Hindlimb muscle (tissue), 1 donor: ENCODE measurements at regions not wholly inside any gene's neighbourhood (a gene's known extent, or its start where the extent isn't known, plus 50 kb on each side); places are given as distances from the start of the nearest gene placed in this dataset.

ENCODE experiments used
- DNase-seq: peaks from one replicate; pipeline ENCODE4 v3.0.0-alpha.2; 2013

- no peak for DNase-seq
These were observed 178.7 kb downstream of the SPRY1 start for GRCh38 chr4:123575291-123575690.

- DNase-seq, result no peak
These were observed 180.8 kb downstream of the SPRY1 start for GRCh38 chr4:123577225-123577906.

GRCh38 chr4:123578276-123579029 is 181.9 kb downstream of the SPRY1 start:
- DNase-seq, result no peak

GRCh38 chr4:123579961-123580360 is 183.4 kb downstream of the SPRY1 start:
- no peak for DNase-seq

GRCh38 chr4:123580981-123581664 is 184.5 kb downstream of the SPRY1 start:
- no peak for DNase-seq

GRCh38 chr4:123581802-123582201 is 185.2 kb downstream of the SPRY1 start:
- no peak for DNase-seq

GRCh38 chr4:123583043-123583442 is 186.4 kb downstream of the SPRY1 start:
- no peak for DNase-seq

GRCh38 chr4:123585111-123585510 is 188.5 kb downstream of the SPRY1 start:
- DNase-seq, result no peak

GRCh38 chr4:123587983-123588494 is 191.4 kb downstream of the SPRY1 start:
- DNase-seq, result no peak

- DNase-seq, result no peak
These were observed 192.1 kb downstream of the SPRY1 start for GRCh38 chr4:123588631-123589241.

- no peak for DNase-seq
These were observed 192.7 kb downstream of the SPRY1 start for GRCh38 chr4:123589301-123589700.

GRCh38 chr4:123591875-123592274 is 195.3 kb downstream of the SPRY1 start:
- no peak for DNase-seq

GRCh38 chr4:123593655-123594054 is 197.1 kb downstream of the SPRY1 start:
- DNase-seq, result no peak

GRCh38 chr4:123596805-123597204 is 200.2 kb downstream of the SPRY1 start:
- DNase-seq, result no peak

- no peak for DNase-seq
These were observed 201.0 kb downstream of the SPRY1 start for GRCh38 chr4:123597586-123597985.

- no peak for DNase-seq
These were observed 201.7 kb downstream of the SPRY1 start for GRCh38 chr4:123598331-123598730.

- DNase-seq, result no peak
These were observed 202.7 kb downstream of the SPRY1 start for GRCh38 chr4:123599061-123599919.

GRCh38 chr4:123599920-123600810 is 203.6 kb downstream of the SPRY1 start:
- DNase-seq, result peak; percentile 43

GRCh38 chr4:123600987-123601904 is 204.7 kb downstream of the SPRY1 start:
- DNase-seq, result no peak

GRCh38 chr4:123602007-123602406 is 205.4 kb downstream of the SPRY1 start:
- no peak for DNase-seq
